PC-3 (cell line): ENCODE measurements at regions not wholly inside any gene's neighbourhood (a gene's known extent, or its start where the extent isn't known, plus 50 kb on each side); places are given as distances from the start of the nearest gene placed in this dataset.
A peak's percentile ranks its signal among the peaks of the same experiment; 100 is the strongest.

Experiments used
- ATAC-seq: fragments of 200-7000 bp; cut with Tn5 transposase; 2 replicates; pipeline ENCODE4 v1.9.1; 2020; ENCODE audit warnings: mild to moderate bottlenecking, moderate library complexity
- BruUV-seq: library from RNA; stranded (reverse); fragments of 400-500 nt; replicated peaks from 2 replicates; lab custom pipeline; 2021; lab: Mats Ljungman, UMichigan
- CTCF ChIA-PET: fragments of 300-600 bp; sonication (Branson Sonifier 250); formaldehyde crosslinking; loops from one replicate; lab custom pipeline; 2022; ENCODE audit warnings: antibody characterized with exemption; lab: Charles Lee
- POLR2A ChIA-PET: fragments of 300-600 bp; sonication (Branson Sonifier 250); formaldehyde crosslinking; loops from one replicate; lab custom pipeline; 2022; ENCODE audit warnings: antibody characterized with exemption; ENCODE audit not compliant: unreplicated experiment; lab: Charles Lee
- DNase-seq: peaks from one replicate; pipeline ENCODE4 v3.0.0-alpha.2; 2015
- H2AFZ ChIP-seq: fragments of 300-600 bp; sonication (generic); 2 replicates; pipeline ENCODE4 v1.6.0; 2016; ENCODE audit warnings: antibody characterized with exemption, low read length
- H3F3A ChIP-seq: fragments of 300-600 bp; sonication (generic); one replicate; pipeline ENCODE4 v1.6.0; 2017; ENCODE audit warnings: antibody characterized with exemption, low read length, control low read depth, mild to moderate bottlenecking; ENCODE audit not compliant: unreplicated experiment
- H3K27ac ChIP-seq: fragments of 300-600 bp; sonication (generic); 2 replicates; pipeline ENCODE4 v1.5.1; 2016; ENCODE audit warnings: mild to moderate bottlenecking, low read length
- H3K27me3 ChIP-seq: fragments of 300-600 bp; sonication (generic); 2 replicates; pipeline ENCODE4 v1.6.1; 2016; ENCODE audit warnings: low read length, mixed read lengths
- H3K36me3 ChIP-seq: fragments of 300-600 bp; sonication (generic); 2 replicates; pipeline ENCODE4 v1.6.1; 2016; ENCODE audit warnings: low read depth, mixed run types, low read length, mixed read lengths
- H3K4me1 ChIP-seq: fragments of 300-600 bp; sonication (generic); 2 replicates; pipeline ENCODE4 v1.5.1; 2016; ENCODE audit warnings: low read length; ENCODE audit not compliant: insufficient read depth
- H3K4me2 ChIP-seq: fragments of 300-600 bp; sonication (generic); 2 replicates; pipeline ENCODE4 v1.6.0; 2016; ENCODE audit warnings: low read length
- H3K4me3 ChIP-seq: fragments of 300-600 bp; sonication (generic); 2 replicates; pipeline ENCODE4 v1.5.1; 2016; ENCODE audit warnings: mild to moderate bottlenecking, low read length, mixed read lengths
- H3K79me2 ChIP-seq: fragments of 300-600 bp; sonication (generic); 2 replicates; pipeline ENCODE4 v1.6.1; 2017; ENCODE audit warnings: low read length, mixed read lengths
- H3K9ac ChIP-seq: fragments of 300-600 bp; sonication (generic); 2 replicates; pipeline ENCODE4 v1.6.0; 2016; ENCODE audit warnings: mild to moderate bottlenecking, low read length
- H3K9me2 ChIP-seq: fragments of 300-600 bp; sonication (generic); replicated peaks from 2 replicates; pipeline ENCODE4 v1.6.1; 2016; ENCODE audit warnings: mixed run types, low read length, mixed read lengths
- H3K9me3 ChIP-seq: fragments of 300-600 bp; sonication (generic); 2 replicates; pipeline ENCODE4 v1.6.1; 2016; ENCODE audit warnings: low read length, mixed read lengths
- H4K20me1 ChIP-seq: fragments of 300-600 bp; sonication (generic); 2 replicates; pipeline ENCODE4 v1.6.1; 2016; ENCODE audit warnings: low read length, mixed read lengths
- CTCF ChIP-seq: fragments of 300-600 bp; sonication (generic); conservative IDR thresholded peaks from 2 replicates; pipeline ENCODE4 v1.5.1; 2017; ENCODE audit warnings: antibody characterized with exemption, low read depth, mild to moderate bottlenecking, low read length
- EZH2 ChIP-seq: fragments of 300-600 bp; sonication (generic); IDR thresholded peaks from one replicate; pipeline ENCODE4 v1.6.1; 2017; ENCODE audit warnings: antibody characterized with exemption, mild to moderate bottlenecking, low read length; ENCODE audit not compliant: unreplicated experiment
- EZH2phosphoT487 ChIP-seq: fragments of 300-600 bp; sonication (generic); IDR thresholded peaks from 2 replicates; pipeline ENCODE4 v1.6.1; 2018; ENCODE audit warnings: mild to moderate bottlenecking, antibody characterized with exemption, low read length, borderline replicate concordance
- intact Hi-C: fragments of 100-400 bp; cut with micrococcal nuclease; formaldehyde crosslinking; loops from 2 replicates; pipeline ENCODE4 v1.9.0; 2023

GRCh38 chr6:22829070-22829469, 259.7 kb downstream of the HDGFL1 start:
- Histone ChIP-seq H3K4me3 (peak overlapping the region; percentile 42; the same call in 1 of the 2 replicates), H3F3A (peaks cover 7% of the 10 kb centered on the region), H3K9ac (0 out of 2 replicates have a peak overlapping the region, but pooled peaks have one; percentile 33), H3K9me3 (no peaks in the 10 kb centered on the region), H3K9me2 (no peaks in the 10 kb centered on the region), H3K4me2 (peak overlapping the region; percentile 80), H3K79me2 (no peaks in the 10 kb centered on the region), H4K20me1 (no peaks in the 10 kb centered on the region), H3K36me3 (no peaks in the 10 kb centered on the region), H2AFZ (0 out of 2 replicates have a peak overlapping the region, but pooled peaks have one; percentile 61), H3K27ac (peak overlapping the region; percentile 77), H3K27me3 (no peaks in the 10 kb centered on the region), H3K4me1 (peaks cover 42% of the 10 kb centered on the region)
- no TSS peak for BruUV-seq
- POLR2A ChIA-PET, result no interaction called here
- intact Hi-C loops, result loop anchor here (5.0 to 10.0 kb wide), 11 partner anchors 58 to 1237 kb away; partner anchors contain the start of gene SOX4
- DNase-seq (peak; percentile 46), ATAC-seq (no peak)
- CTCF ChIA-PET, result no interaction called here
- no peak for TF ChIP-seq EZH2
- TF ChIP-seq CTCF, result no peak
- no peak for TF ChIP-seq EZH2phosphoT487

GRCh38 chr6:22830463-22830862, 261.1 kb downstream of the HDGFL1 start:
- no peak for ATAC-seq
- no peaks in the 10 kb centered on the region for H3K9me2 ChIP-seq
- CTCF ChIA-PET, result no interaction called here

More at GRCh38 chr6:22830463-22830862, 261.1 kb downstream of the HDGFL1 start:
- no peak overlapping the region for H3K4me3 ChIP-seq
- no TSS peak for BruUV-seq
- peaks cover 7% of the 10 kb centered on the region for H3F3A ChIP-seq
- no peaks in the 10 kb centered on the region for H3K79me2 ChIP-seq
- H3K27me3 ChIP-seq, result no peaks in the 10 kb centered on the region
- H4K20me1 ChIP-seq, result no peaks in the 10 kb centered on the region
- H3K9ac ChIP-seq, result no peak overlapping the region
- H3K9me3 ChIP-seq, result no peaks in the 10 kb centered on the region
- H3K36me3 ChIP-seq, result no peaks in the 10 kb centered on the region
- H2AFZ ChIP-seq, result no peak overlapping the region
- peaks cover 42% of the 10 kb centered on the region for H3K4me1 ChIP-seq
- no peak overlapping the region for H3K27ac ChIP-seq
- POLR2A ChIA-PET, result no interaction called here
- DNase-seq, result no peak
- no peak for TF ChIP-seq EZH2
- TF ChIP-seq EZH2phosphoT487, result no peak
- TF ChIP-seq CTCF, result no peak
- H3K4me2 ChIP-seq, result no peak overlapping the region
- intact Hi-C loops, result loop anchor here (5.0 kb wide), 1 partner anchor 352 kb away; no protein-coding TSS in a partner anchor
